ENCODE measurements at regions not wholly inside any gene's neighbourhood (a gene's known extent, or its start where the extent isn't known, plus 50 kb on each side); places are given as distances from the start of the nearest gene placed in this dataset.

- Histone ChIP-seq H3K79me2 (ENCODE audit: control insufficient read depth, insufficient read depth, low read length) (no peaks in the 10 kb centered on the region), H3K27ac (ENCODE audit: insufficient read depth, low read depth, low read length) (no peak overlapping the region), H3K9me1 (replicated peaks; ENCODE audit: control insufficient read depth, extremely low read depth, insufficient read depth, low read length) (no peaks in the 10 kb centered on the region), H3K9ac (replicated peaks; ENCODE audit: extremely low read depth, insufficient read depth, low read length) (no peak overlapping the region), H3K27me3 (ENCODE audit: control insufficient read depth in 2 of 2, insufficient read depth in 2 of 2, low read length in 2 of 2) (no peaks in the 10 kb centered on the region), H3K4me3 (replicated peaks in 1 of 3; ENCODE audit: insufficient read depth in 1 of 3, low read depth in 1 of 3, low read length in 3 of 3) (no peak overlapping the region), H3K4me1 (ENCODE audit: control insufficient read depth, extremely low read depth, insufficient read depth, low read length) (no peaks in the 10 kb centered on the region), H2AFZ (ENCODE audit: low read depth, low read length) (no peak overlapping the region), H3K36me3 (ENCODE audit: control insufficient read depth in 2 of 2, extremely low read depth in 1 of 2, insufficient read depth in 2 of 2, low read length in 2 of 2) (no peaks in the 10 kb centered on the region), H3K9me3 (replicated peaks; ENCODE audit: control insufficient read depth, insufficient read depth, low read length) (no peaks in the 10 kb centered on the region), H4K20me1 (replicated peaks; ENCODE audit: control insufficient read depth, extremely low read depth, insufficient read depth, low read length) (no peaks in the 10 kb centered on the region), H3K4me2 (ENCODE audit: insufficient read depth, low read length) (no peak overlapping the region)
- FAIRE-seq (no peak), DNase-seq (ENCODE audit: low read depth, low spot score) (no peak)
- dilution Hi-C loops (cut with MboI; ENCODE audit: extremely low pct_ligation_motif_present, low sequenced_read_pairs) (no loop called here), intact Hi-C loops (cut with micrococcal nuclease) (no loop called here)
- ChIA-PET CTCF (interaction anchor here (0.9 kb wide), 1 partner anchor 16 kb away, joined by 3 read pairs; no protein-coding TSS in a partner anchor), POLR2A (no interaction called here)
- TF ChIP-seq MAX (IDR thresholded peaks at IDR 0.05; ENCODE audit: insufficient read depth, insufficient read length) (no peak), EZH2 (IDR thresholded peaks at IDR 0.05; ENCODE audit: borderline replicate concordance, low read depth, low read length, severe bottlenecking) (no peak), POLR2A (IDR thresholded peaks at IDR 0.05; ENCODE audit: low read depth, low read length) (no peak), JUN (IDR thresholded peaks at IDR 0.05; ENCODE audit: borderline replicate concordance, insufficient read depth, insufficient read length, low read depth) (no peak), GATA2 (IDR thresholded peaks at IDR 0.05; ENCODE audit: insufficient read depth, insufficient read length, low read depth, low read length) (no peak), FOS (IDR thresholded peaks at IDR 0.05; ENCODE audit: borderline replicate concordance, insufficient read depth, low read length) (no peak), MYC (IDR thresholded peaks at IDR 0.05; ENCODE audit: low read depth, low read length) (no peak), CTCF (IDR thresholded peaks at IDR 0.05; ENCODE audit: extremely low read depth in 1 of 2, insufficient read depth in 1 of 2, low read depth in 1 of 2, low read length in 2 of 2) (no peak), POLR2AphosphoS5 (IDR thresholded peaks at IDR 0.05; ENCODE audit: insufficient read depth, low read depth, low read length) (no peak)
- no TSS peak for BruUV-seq (replicated peaks)
Measured at GRCh38 chr6:134626086-134626485, 308.2 kb upstream of the SGK1 start.

Data from endothelial cell of umbilical vein (primary cell).